Osteoblast (primary cell): ENCODE measurements at regions not wholly inside any gene's neighbourhood (a gene's known extent, or its start where the extent isn't known, plus 50 kb on each side); places are given as distances from the start of the nearest gene placed in this dataset.

Experiments used
- DNase-seq: peaks from one replicate; pipeline ENCODE4 v3.0.0; 2011; ENCODE audit warnings: low spot score, mixed read lengths; ENCODE audit not compliant: insufficient read length; ENCODE audit errors: missing footprints
- H2AFZ ChIP-seq: 2 replicates; pipeline ENCODE4 v1.6.0; 2011; ENCODE audit warnings: mild to moderate bottlenecking, low read length
- H3K27ac ChIP-seq: 2 replicates; pipeline ENCODE4 v1.5.1; 2011; ENCODE audit warnings: mild to moderate bottlenecking, low read depth, low read length, moderate library complexity
- H3K27me3 ChIP-seq: 2 replicates; pipeline ENCODE4 v1.6.0; 2012; ENCODE audit warnings: mild to moderate bottlenecking, control low read depth, inconsistent platforms, low read length, moderate library complexity; ENCODE audit not compliant: insufficient read depth
- H3K36me3 ChIP-seq: 2 replicates; pipeline ENCODE4 v1.5.1; 2011; ENCODE audit warnings: mild to moderate bottlenecking, low read length, control low read depth, moderate library complexity; ENCODE audit not compliant: insufficient read depth
- H3K4me1 ChIP-seq: 2 replicates; pipeline ENCODE4 v1.5.1; 2011; ENCODE audit warnings: mild to moderate bottlenecking, low read length, control low read depth, moderate library complexity; ENCODE audit not compliant: insufficient read depth
- H3K4me2 ChIP-seq: 2 replicates; pipeline ENCODE4 v1.6.0; 2011; ENCODE audit warnings: mild to moderate bottlenecking, low read length; ENCODE audit not compliant: insufficient read depth
- H3K4me3 ChIP-seq: fragments of 200-600 bp; sonication (generic); 3 replicates; pipeline ENCODE4 v1.5.1; 2012; ENCODE audit warnings: mild to moderate bottlenecking, low read length, inconsistent platforms; ENCODE audit not compliant: insufficient read depth
- H3K79me2 ChIP-seq: 2 replicates; pipeline ENCODE4 v1.6.0; 2012; ENCODE audit warnings: mild to moderate bottlenecking, low read length, control low read depth, inconsistent platforms; ENCODE audit not compliant: insufficient read depth
- H3K9me3 ChIP-seq: 2 replicates; pipeline ENCODE4 v1.5.1; 2011; ENCODE audit warnings: low read depth, low read length, control low read depth
- H4K20me1 ChIP-seq: 2 replicates; pipeline ENCODE4 v1.6.0; 2012; ENCODE audit warnings: mild to moderate bottlenecking, low read length, control low read depth; ENCODE audit not compliant: insufficient read depth
- CTCF ChIP-seq: IDR thresholded peaks from 2 replicates; pipeline ENCODE4 v1.5.1; 2011; ENCODE audit warnings: mild to moderate bottlenecking, low read depth, low read length, moderate library complexity; ENCODE audit errors: extremely low read depth

DNA sequence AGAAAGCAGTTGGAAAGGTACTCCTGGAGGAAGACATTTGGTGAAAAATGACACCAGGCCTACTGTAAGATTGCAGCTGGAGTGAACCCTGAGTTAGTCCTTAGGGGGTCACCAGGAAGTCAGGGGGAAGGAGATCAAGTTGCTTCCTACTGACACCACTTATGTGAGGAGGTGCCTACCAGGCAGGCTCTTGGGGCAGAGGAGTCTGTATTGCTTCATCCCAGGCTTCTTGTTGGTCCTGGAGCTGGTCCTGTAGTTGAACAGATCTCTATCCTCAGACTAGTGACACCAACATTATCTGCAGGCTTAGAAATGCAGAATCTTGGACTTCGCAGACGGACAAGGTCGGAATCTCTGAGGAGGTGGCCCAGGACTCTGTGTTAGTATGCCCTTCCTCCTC is 116.0 kb upstream of the ARGLU1 start:
- no peak for DNase-seq
- no peaks in the 10 kb centered on the region for H3K79me2 ChIP-seq
- no peak overlapping the region for H3K4me2 ChIP-seq
- no peaks in the 10 kb centered on the region for H3K27me3 ChIP-seq
- H3K27ac ChIP-seq: no peak overlapping the region
- no peaks in the 10 kb centered on the region for H3K36me3 ChIP-seq
- no peaks in the 10 kb centered on the region for H4K20me1 ChIP-seq
- H3K9me3 ChIP-seq: no peaks in the 10 kb centered on the region
- H2AFZ ChIP-seq: no peak overlapping the region
- no peak overlapping the region for H3K4me3 ChIP-seq
- no peak for TF ChIP-seq CTCF
- H3K4me1 ChIP-seq: no peaks in the 10 kb centered on the region

- no peak for DNase-seq
- Histone ChIP-seq H3K79me2 (no peaks in the 10 kb centered on the region), H3K4me3 (no peak overlapping the region), H4K20me1 (no peaks in the 10 kb centered on the region), H3K36me3 (no peaks in the 10 kb centered on the region), H3K4me2 (no peak overlapping the region), H3K9me3 (no peaks in the 10 kb centered on the region), H2AFZ (no peak overlapping the region), H3K27ac (no peak overlapping the region), H3K4me1 (no peaks in the 10 kb centered on the region), H3K27me3 (no peaks in the 10 kb centered on the region)
- TF ChIP-seq CTCF: no peak
Observed at GRCh38 chr13:106683179-106683578, 115.2 kb upstream of the ARGLU1 start.

- DNase-seq: no peak
- H3K4me3 ChIP-seq: no peak overlapping the region
- no peak overlapping the region for H3K4me2 ChIP-seq
- H3K27ac ChIP-seq: no peak overlapping the region
- H4K20me1 ChIP-seq: no peaks in the 10 kb centered on the region
- no peaks in the 10 kb centered on the region for H3K9me3 ChIP-seq
- no peaks in the 10 kb centered on the region for H3K79me2 ChIP-seq
- H3K36me3 ChIP-seq: no peaks in the 10 kb centered on the region
- no peak for TF ChIP-seq CTCF
- no peaks in the 10 kb centered on the region for H3K4me1 ChIP-seq
- H2AFZ ChIP-seq: no peak overlapping the region
- no peaks in the 10 kb centered on the region for H3K27me3 ChIP-seq
Observed at GRCh38 chr13:106681997-106682396, 114.1 kb upstream of the ARGLU1 start.

- TF ChIP-seq CTCF: no peak
- H3K4me2 ChIP-seq: no peak overlapping the region
- H3K36me3 ChIP-seq: no peaks in the 10 kb centered on the region
- no peaks in the 10 kb centered on the region for H3K9me3 ChIP-seq
- no peaks in the 10 kb centered on the region for H3K4me1 ChIP-seq
- no peaks in the 10 kb centered on the region for H3K79me2 ChIP-seq
- DNase-seq: no peak
- no peaks in the 10 kb centered on the region for H4K20me1 ChIP-seq
- no peak overlapping the region for H2AFZ ChIP-seq
- H3K4me3 ChIP-seq: no peak overlapping the region
- no peaks in the 10 kb centered on the region for H3K27me3 ChIP-seq
- no peak overlapping the region for H3K27ac ChIP-seq
Observed at GRCh38 chr13:106681536-106681935, 113.6 kb upstream of the ARGLU1 start.
